ENCODE measurements at regions not wholly inside any gene's neighbourhood (a gene's known extent, or its start where the extent isn't known, plus 50 kb on each side); places are given as distances from the start of the nearest gene placed in this dataset.

DNA sequence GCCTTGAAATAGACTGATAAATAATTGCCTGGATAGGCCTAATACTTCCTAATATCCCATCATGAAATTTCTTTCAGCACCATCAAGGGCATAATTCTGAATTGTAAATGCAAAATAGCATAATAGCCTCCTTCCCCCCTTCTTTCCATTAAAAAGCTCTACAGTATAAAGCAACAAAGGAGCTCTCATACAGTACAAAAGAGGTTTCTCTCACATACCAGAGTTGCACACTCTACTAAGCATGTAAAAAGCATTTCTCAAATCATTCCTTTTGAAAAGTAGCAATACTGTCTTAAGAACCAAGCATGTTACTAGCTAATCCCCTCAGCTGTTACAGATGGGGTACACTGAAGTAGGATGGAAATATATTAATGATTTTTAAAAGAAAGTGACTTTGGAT lies 509.0 kb downstream of the KLHL13 start:
- Histone ChIP-seq H4K20me1 (replicated peaks; ENCODE audit: control insufficient read depth, insufficient read depth, low read length) (no peaks in the 10 kb centered on the region), H3K4me2 (ENCODE audit: insufficient read depth, low read length) (no peak overlapping the region), H3K36me3 (ENCODE audit: control insufficient read depth, insufficient read depth, low read length) (no peaks in the 10 kb centered on the region), H3K79me2 (ENCODE audit: control insufficient read depth, insufficient read depth, low read length) (no peaks in the 10 kb centered on the region), H3K9me1 (ENCODE audit: control insufficient read depth, insufficient read depth, low read length) (no peaks in the 10 kb centered on the region), H3K27me3 (ENCODE audit: control insufficient read depth in 2 of 2, insufficient read depth in 2 of 2, low read length in 2 of 2) (no peaks in the 10 kb centered on the region), H3K4me3 (no peak overlapping the region), H3K9ac (ENCODE audit: insufficient read depth in 1 of 2, low read depth in 2 of 2, low read length in 2 of 2) (no peak overlapping the region), H3K27ac (ENCODE audit: extremely low read depth, low read depth, low read length) (no peak overlapping the region), H3K4me1 (replicated peaks in 1 of 2; ENCODE audit: control insufficient read depth in 2 of 2, insufficient read depth in 2 of 2, low read length in 2 of 2) (no peaks in the 10 kb centered on the region), H2AFZ (ENCODE audit: low read depth, low read length) (no peak overlapping the region), H3K9me3 (replicated peaks; ENCODE audit: control insufficient read depth, insufficient read depth, low read depth, low read length) (no peaks in the 10 kb centered on the region)
- FAIRE-seq (no peak), ATAC-seq (no peak), DNase-seq (ENCODE audit: extremely low read depth in 1 of 4, low spot score in 3 of 4) (no peak)
- ChIA-PET CTCF (ENCODE audit: low intra/inter-chr PET ratio) (no interaction called here), POLR2A (no interaction called here)
- in situ Hi-C loops (cut with MboI) (no loop called here), intact Hi-C loops (cut with micrococcal nuclease) (no loop called here)
- BruUV-seq (replicated peaks): no TSS peak
- TF ChIP-seq ATF7 (IDR thresholded peaks at IDR 0.05) (no peak), MIER1 (IDR thresholded peaks at IDR 0.05; ENCODE audit: low read depth) (no peak), GATAD2B (IDR thresholded peaks at IDR 0.05; ENCODE audit: borderline replicate concordance) (no peak), NFIX (CRISPR knock-in tag; IDR thresholded peaks at IDR 0.05; ENCODE audit: low read depth) (no peak), SUPT5H (IDR thresholded peaks at IDR 0.05) (no peak), RBFOX2 (IDR thresholded peaks at IDR 0.05; ENCODE audit: low read depth, low read length) (no peak), ZNF436 (CRISPR knock-in tag; IDR thresholded peaks at IDR 0.05) (no peak), HMG20B (CRISPR knock-in tag; IDR thresholded peaks at IDR 0.05) (no peak), FOS (IDR thresholded peaks at IDR 0.05; ENCODE audit: extremely low read depth, insufficient read length) (no peak), NCOR1 (IDR thresholded peaks at IDR 0.05) (no peak), ZNF217 (CRISPR knock-in tag; IDR thresholded peaks at IDR 0.05) (no peak), WHSC1 (IDR thresholded peaks at IDR 0.05; ENCODE audit: low read length) (no peak), PHTF2 (CRISPR knock-in tag; IDR thresholded peaks at IDR 0.05) (no peak), ZNF24 (IDR thresholded peaks at IDR 0.05) (no peak), AFF4 (CRISPR knock-in tag; IDR thresholded peaks at IDR 0.05) (no peak), ZNF561 (CRISPR knock-in tag; conservative IDR thresholded peaks at IDR 0.05) (no peak), ZNF395 (CRISPR knock-in tag; IDR thresholded peaks at IDR 0.05) (no peak), GTF2E2 (tag; IDR thresholded peaks at IDR 0.05) (no peak), ID3 (CRISPR knock-in tag; IDR thresholded peaks at IDR 0.05) (no peak), ID3 (tag; IDR thresholded peaks at IDR 0.05) (no peak)
